Muscle layer of duodenum (tissue), 2 donors: ENCODE measurements at regions not wholly inside any gene's neighbourhood (a gene's known extent, or its start where the extent isn't known, plus 50 kb on each side); places are given as distances from the start of the nearest gene placed in this dataset.
"Not testable (repeated sequence)": the region's sequence is repeated elsewhere in the genome, so short reads cannot be mapped to it uniquely, and the experiment has no call there.

Experiments
- H3K27ac ChIP-seq: one replicate; pipeline ENCODE4 v1.7.0; 2013; ENCODE audit warnings: mild to moderate bottlenecking, low read length
- H3K27me3 ChIP-seq: one replicate; pipeline ENCODE4 v1.7.0; 2013; ENCODE audit warnings: low read depth, mild to moderate bottlenecking, control low read depth, low read length
- H3K36me3 ChIP-seq, 2 donors: one replicate each; pipeline ENCODE4 v1.7.0; 2013; ENCODE audit warnings: low read length in 2 of 2, control low read depth in 1 of 2, mild to moderate bottlenecking in 1 of 2; ENCODE audit not compliant: insufficient read depth in 2 of 2, control insufficient read depth in 1 of 2
- H3K4me1 ChIP-seq, 2 donors: one replicate each; pipeline ENCODE4 v1.7.0; 2013; ENCODE audit warnings: low read length in 2 of 2, mild to moderate bottlenecking in 2 of 2, control low read depth in 1 of 2, moderate library complexity in 1 of 2; ENCODE audit not compliant: insufficient read depth in 2 of 2, control insufficient read depth in 1 of 2
- H3K4me3 ChIP-seq, 2 donors: one replicate each; pipeline ENCODE4 v1.7.0; 2013; ENCODE audit warnings: low read length in 2 of 2, low read depth in 1 of 2, mild to moderate bottlenecking in 1 of 2
- H3K9me3 ChIP-seq, 2 donors: one replicate each; pipeline ENCODE4 v1.7.0; 2013; ENCODE audit warnings: low read length in 2 of 2, control low read depth in 1 of 2, mild to moderate bottlenecking in 1 of 2; ENCODE audit not compliant: control insufficient read depth in 1 of 2
- donor health status: healthy.

GRCh38 chr6:155829646-155830045 is 374.0 kb upstream of the NOX3 start:
- no peaks in the 10 kb centered on the region for H3K36me3 ChIP-seq
- no peak overlapping the region for H3K4me3 ChIP-seq
- no peaks in the 10 kb centered on the region for H3K9me3 ChIP-seq
- no peaks in the 10 kb centered on the region for H3K4me1 ChIP-seq
- H3K27me3 ChIP-seq = no peaks in the 10 kb centered on the region
- no peak overlapping the region for H3K27ac ChIP-seq

- H3K9me3 ChIP-seq = no peaks in the 10 kb centered on the region
- no peak overlapping the region for H3K4me3 ChIP-seq
- no peaks in the 10 kb centered on the region for H3K36me3 ChIP-seq
- H3K4me1 ChIP-seq = no peaks in the 10 kb centered on the region
- H3K27me3 ChIP-seq = no peaks in the 10 kb centered on the region
- H3K27ac ChIP-seq = no peak overlapping the region
Observed at GRCh38 chr6:155828989-155829388, 373.4 kb upstream of the NOX3 start.

DNA sequence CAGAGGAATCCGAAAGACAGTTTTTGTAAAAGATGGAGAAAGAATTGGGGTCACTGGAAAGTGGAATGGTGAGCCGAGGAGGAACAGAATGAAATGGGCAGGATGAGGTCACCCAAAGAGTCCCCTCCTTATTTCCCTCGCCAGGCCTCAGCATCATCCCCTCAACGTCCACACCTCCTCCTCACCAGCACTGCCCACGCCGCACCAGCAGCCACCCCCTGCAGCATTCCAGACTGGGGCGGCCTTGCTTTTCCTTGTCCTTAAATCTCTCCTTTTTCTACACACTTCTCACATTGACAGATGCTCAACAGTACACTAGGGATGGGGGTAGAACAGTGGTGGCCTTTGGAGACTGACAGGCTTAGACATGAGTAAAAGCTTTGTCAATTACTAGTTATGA is 363.1 kb upstream of the NOX3 start:
- no peak overlapping the region for H3K4me3 ChIP-seq

DNA sequence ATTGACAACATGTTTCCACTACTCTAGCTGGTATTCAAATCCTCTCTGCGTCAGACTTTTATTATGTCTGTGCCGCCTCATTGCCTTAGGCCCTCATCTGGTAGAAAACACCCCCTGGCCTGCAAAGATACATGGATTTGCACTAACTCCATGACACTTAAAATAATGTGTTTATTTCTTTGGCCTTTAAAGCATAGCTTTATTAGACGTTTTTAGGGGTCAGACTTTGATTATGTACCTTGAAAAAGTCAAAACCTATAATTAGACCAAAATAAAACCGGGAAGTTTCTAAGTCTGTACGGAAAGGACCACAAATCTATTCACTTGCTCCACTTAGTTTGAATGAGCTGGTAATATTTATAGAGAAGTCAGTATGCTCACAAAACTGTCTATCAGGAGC is 357.9 kb upstream of the NOX3 start:
- Histone ChIP-seq H3K4me1 (no peaks in the 10 kb centered on the region), H3K36me3 (no peaks in the 10 kb centered on the region), H3K4me3 (no peak overlapping the region), H3K27ac (no peak overlapping the region), H3K9me3 (no peaks in the 10 kb centered on the region), H3K27me3 (no peaks in the 10 kb centered on the region)

More for the DNA sequence above, 363.1 kb upstream of the NOX3 start:
- no peaks in the 10 kb centered on the region for H3K9me3 ChIP-seq
- no peaks in the 10 kb centered on the region for H3K27me3 ChIP-seq
- H3K4me1 ChIP-seq = no peaks in the 10 kb centered on the region
- no peak overlapping the region for H3K27ac ChIP-seq
- H3K36me3 ChIP-seq = no peaks in the 10 kb centered on the region

GRCh38 chr6:155807243-155807642 is 351.6 kb upstream of the NOX3 start:
- Histone ChIP-seq H3K9me3 (no peaks in the 10 kb centered on the region), H3K36me3 (no peaks in the 10 kb centered on the region), H3K27me3 (no peaks in the 10 kb centered on the region), H3K27ac (no peak overlapping the region), H3K4me3 (no peak overlapping the region), H3K4me1 (no peaks in the 10 kb centered on the region)

DNA sequence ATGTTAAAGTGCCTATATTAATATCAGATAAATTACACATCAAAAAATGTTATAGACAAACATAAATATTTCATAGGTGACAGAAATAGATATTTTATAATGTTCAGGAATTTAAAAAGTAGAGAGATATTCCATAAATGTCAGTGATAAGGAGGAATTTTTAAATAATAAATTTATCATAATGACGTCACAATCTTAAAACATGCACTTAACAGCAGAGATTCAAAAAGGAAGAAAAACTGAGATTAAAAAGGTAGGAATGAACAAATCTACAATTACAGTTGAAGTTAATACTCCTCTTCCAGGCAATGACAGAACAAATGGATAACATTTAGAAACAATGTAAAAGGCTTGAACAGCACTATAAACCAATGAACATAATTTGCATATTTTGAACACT is 345.4 kb upstream of the NOX3 start:
- H3K36me3 ChIP-seq = no peaks in the 10 kb centered on the region
- no peaks in the 10 kb centered on the region for H3K4me1 ChIP-seq
- H3K4me3 ChIP-seq = no peak overlapping the region
- no peaks in the 10 kb centered on the region for H3K27me3 ChIP-seq
- H3K9me3 ChIP-seq = peaks cover 0 to 3% of the 10 kb centered on the region in 2 donors
- H3K27ac ChIP-seq = no peak overlapping the region

DNA sequence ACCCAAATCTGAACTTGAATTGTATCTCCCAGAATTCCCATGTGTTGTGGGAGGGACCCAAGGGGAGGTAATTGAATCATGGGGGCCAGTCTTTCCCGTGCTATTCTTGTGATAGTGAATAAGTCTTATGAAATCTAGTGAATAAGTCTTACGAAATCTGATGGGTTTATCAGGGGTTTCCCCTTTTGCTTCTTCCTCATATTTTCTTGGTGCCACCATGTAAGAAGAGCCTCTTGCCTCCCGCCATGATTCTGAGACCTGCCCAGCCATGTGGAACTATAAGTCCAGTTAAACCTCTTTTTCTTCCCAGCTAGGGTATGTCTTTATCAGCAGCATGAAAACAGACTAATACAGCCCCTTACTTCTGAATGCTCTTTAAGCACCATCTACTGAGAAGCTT is 343.2 kb upstream of the NOX3 start:
- not testable (repeated sequence) for H3K27ac ChIP-seq, H3K36me3 ChIP-seq, H3K4me3 ChIP-seq, H3K27me3 ChIP-seq, H3K9me3 ChIP-seq, H3K4me1 ChIP-seq

DNA sequence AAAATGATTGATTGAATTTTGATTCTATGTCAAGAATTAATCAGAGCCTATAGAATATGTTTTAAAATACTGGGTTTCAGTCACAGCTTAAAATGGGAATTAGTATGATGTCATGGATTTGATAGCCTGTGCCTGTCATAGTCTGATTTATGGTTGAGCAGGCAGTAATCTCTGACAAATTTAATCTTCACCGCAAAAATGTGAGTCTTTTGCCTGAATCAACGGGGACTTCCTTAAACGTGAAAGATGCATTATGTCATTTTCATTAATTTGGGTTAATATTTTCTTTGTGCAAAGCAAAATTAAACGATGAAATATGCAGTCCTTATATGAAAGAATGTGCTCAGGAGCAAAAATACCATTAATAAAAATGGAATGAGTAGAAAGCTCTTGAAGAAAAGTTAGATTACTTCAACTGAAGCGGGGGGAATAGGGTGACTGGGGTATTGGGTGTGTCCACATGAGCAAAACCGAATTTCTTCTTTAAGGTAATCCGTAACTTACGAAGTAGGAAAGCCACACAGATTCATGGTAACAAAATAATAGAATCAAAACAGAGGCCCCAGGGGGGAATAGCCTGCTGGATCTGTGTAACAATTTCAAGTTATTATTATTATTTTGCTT is 339.6 kb upstream of the NOX3 start:
- H3K4me1 ChIP-seq = no peaks in the 10 kb centered on the region
- H3K36me3 ChIP-seq = no peaks in the 10 kb centered on the region
- no peak overlapping the region for H3K4me3 ChIP-seq
- H3K9me3 ChIP-seq = peaks cover 0 to 5% of the 10 kb centered on the region in 2 donors
- H3K27ac ChIP-seq = no peak overlapping the region
- H3K27me3 ChIP-seq = no peaks in the 10 kb centered on the region

DNA sequence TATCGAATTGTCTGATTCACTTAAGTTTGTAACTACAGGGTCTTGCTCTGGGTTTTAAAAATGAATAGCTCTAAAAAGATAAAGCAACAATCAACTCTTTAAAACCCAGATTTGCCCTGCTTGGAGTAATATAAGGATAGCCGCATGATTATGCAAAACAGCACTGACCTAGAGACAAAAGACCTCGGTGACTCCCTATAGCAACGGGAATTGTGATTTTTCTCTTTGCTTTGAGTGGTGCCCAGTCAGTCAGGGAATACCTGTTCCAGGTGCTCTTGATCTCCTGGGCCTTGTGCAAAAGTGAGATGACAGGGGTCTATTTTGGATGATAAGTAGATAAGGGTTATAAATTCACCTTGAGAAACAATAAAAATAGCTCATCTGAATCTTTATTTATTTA is 336.3 kb upstream of the NOX3 start:
- no peak overlapping the region for H3K27ac ChIP-seq
- H3K27me3 ChIP-seq = no peaks in the 10 kb centered on the region

GRCh38 chr6:155791186-155791585 is 335.5 kb upstream of the NOX3 start:
- no peaks in the 10 kb centered on the region for H3K36me3 ChIP-seq
- no peaks in the 10 kb centered on the region for H3K27me3 ChIP-seq
- H3K27ac ChIP-seq = no peak overlapping the region
- no peaks in the 10 kb centered on the region for H3K4me1 ChIP-seq
- H3K9me3 ChIP-seq = peaks cover 0 to 2% of the 10 kb centered on the region in 2 donors
- H3K4me3 ChIP-seq = no peak overlapping the region

More for the DNA sequence above, 336.3 kb upstream of the NOX3 start:
- Histone ChIP-seq H3K36me3 (no peaks in the 10 kb centered on the region), H3K4me3 (no peak overlapping the region), H3K4me1 (no peaks in the 10 kb centered on the region), H3K9me3 (peaks cover 0 to 2% of the 10 kb centered on the region in 2 donors)

DNA sequence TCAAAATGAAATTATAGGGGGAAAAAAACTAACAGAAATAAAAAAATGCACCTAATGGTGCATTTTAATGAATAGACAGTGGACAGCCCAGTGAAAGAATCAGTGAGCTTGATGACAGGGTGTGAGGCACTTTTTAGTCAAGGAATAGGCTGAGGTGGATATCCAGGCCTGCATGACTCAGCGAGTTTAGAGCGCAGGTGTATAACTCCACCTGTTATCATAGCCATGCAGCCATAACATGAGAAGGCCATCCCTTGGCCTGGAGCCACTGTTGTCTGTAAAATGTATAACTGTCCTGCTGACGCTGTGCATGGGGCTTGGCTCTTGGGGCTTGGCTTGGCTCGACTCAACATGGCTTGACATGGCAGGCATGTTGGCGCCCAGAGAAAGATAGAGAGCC is 331.5 kb upstream of the NOX3 start:
- peaks cover 0 to 2% of the 10 kb centered on the region in 2 donors for H3K9me3 ChIP-seq
- no peaks in the 10 kb centered on the region for H3K27me3 ChIP-seq
- no peak overlapping the region for H3K27ac ChIP-seq
- H3K4me1 ChIP-seq = no peaks in the 10 kb centered on the region
- no peak overlapping the region for H3K4me3 ChIP-seq
- no peaks in the 10 kb centered on the region for H3K36me3 ChIP-seq

DNA sequence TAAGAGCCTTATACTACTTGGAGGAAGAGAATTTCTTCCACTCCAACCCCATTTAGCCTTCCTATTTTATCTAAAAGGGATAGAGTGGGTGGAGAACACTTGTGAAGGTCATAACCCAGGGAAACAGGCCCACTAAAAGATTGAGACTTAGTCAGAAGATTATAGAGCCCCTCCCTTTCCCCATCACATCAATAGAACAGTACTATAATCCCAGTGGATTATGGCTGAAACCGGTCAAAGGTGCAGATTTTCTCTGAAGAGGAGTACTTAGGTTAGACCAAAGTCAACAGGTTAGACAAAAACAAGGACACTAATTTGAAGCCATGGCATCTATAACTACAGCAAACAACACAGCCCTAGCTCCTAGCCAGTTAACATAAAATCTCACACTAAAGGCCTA is 330.9 kb upstream of the NOX3 start:
- H3K27ac ChIP-seq = no peak overlapping the region
- no peak overlapping the region for H3K4me3 ChIP-seq
- no peaks in the 10 kb centered on the region for H3K36me3 ChIP-seq
- H3K27me3 ChIP-seq = no peaks in the 10 kb centered on the region
- H3K9me3 ChIP-seq = peaks cover 0 to 2% of the 10 kb centered on the region in 2 donors
- no peaks in the 10 kb centered on the region for H3K4me1 ChIP-seq
